ENCODE measurements at regions not wholly inside any gene's neighbourhood (a gene's known extent, or its start where the extent isn't known, plus 50 kb on each side); places are given as distances from the start of the nearest gene placed in this dataset.

- Histone ChIP-seq H3K4me2 (no peak overlapping the region), H3K9me3 (no peaks in the 10 kb centered on the region), H3K27ac (no peak overlapping the region), H3K4me1 (no peaks in the 10 kb centered on the region), H3K4me3 (no peak overlapping the region)
- TF ChIP-seq TFCP2L1 (CRISPR knock-in tag; IDR thresholded peaks at IDR 0.05) (no peak), CTCF (IDR thresholded peaks at IDR 0.05) (no peak), RARB (CRISPR knock-in tag; IDR thresholded peaks at IDR 0.05) (no peak), MYC (IDR thresholded peaks at IDR 0.05; ENCODE audit: borderline replicate concordance, low read length) (no peak)
- WGBS (ENCODE audit: missing lambda C conversion rate) = 62% methylated on average over 3 of the region's 3 CpGs
- DNase-seq (ENCODE audit: low read depth in 1 of 2, low spot score in 1 of 2) (no peak), FAIRE-seq (no peak), ATAC-seq (no peak)
- CTCF ChIA-PET = no interaction called here
- POLR2A ChIA-PET = no interaction called here
These were observed 68.1 kb upstream of the TMEM132E start for GRCh38 chr17:34511265-34511664.

GRCh38 chr17:34504814-34505484 is 74.4 kb upstream of the TMEM132E start:
- no peak overlapping the region for H3K4me3 ChIP-seq
- ChIA-PET POLR2A (no interaction called here), CTCF (interaction anchor here (1.0 to 2.6 kb wide), 3 partner anchors 14 to 61 kb away, joined by 3 to 10 read pairs (median 3); no protein-coding TSS in a partner anchor)
- H3K4me1 ChIP-seq = no peaks in the 10 kb centered on the region
- WGBS (ENCODE audit: missing lambda C conversion rate) = 20% methylated on average over 3 of the region's 3 CpGs
- no peak overlapping the region for H3K27ac ChIP-seq
- no peak for ATAC-seq
- no peak for TF ChIP-seq RNF2 (IDR thresholded peaks at IDR 0.05; ENCODE audit: borderline replicate concordance, low read depth)
- TF ChIP-seq HOXA7 (CRISPR knock-in tag; IDR thresholded peaks at IDR 0.05) = no peak
- no peak for TF ChIP-seq MYC (IDR thresholded peaks at IDR 0.05; ENCODE audit: borderline replicate concordance, low read length)
- TF ChIP-seq ZFP36 (IDR thresholded peaks at IDR 0.05; ENCODE audit: borderline replicate concordance, partially characterized antibody) = no peak
- TF ChIP-seq NPAS2 (CRISPR knock-in tag; IDR thresholded peaks at IDR 0.05; ENCODE audit: borderline replicate concordance) = no peak
- TF ChIP-seq RFX5 (IDR thresholded peaks at IDR 0.05) = no peak
- no peak for TF ChIP-seq ZSCAN20 (CRISPR knock-in tag; IDR thresholded peaks at IDR 0.05)
- TF ChIP-seq HOXB5 (CRISPR knock-in tag; IDR thresholded peaks at IDR 0.05) = no peak
- TF ChIP-seq KDM5A (IDR thresholded peaks at IDR 0.05) = no peak
- TF ChIP-seq SMC3 (IDR thresholded peaks at IDR 0.05) = no peak
- no peak for TF ChIP-seq REST (IDR thresholded peaks at IDR 0.05)
- no peak for TF ChIP-seq EP300 (IDR thresholded peaks at IDR 0.05)
- TF ChIP-seq TFCP2L1 (CRISPR knock-in tag; IDR thresholded peaks at IDR 0.05) = no peak
- no peak for TF ChIP-seq GATA3 (IDR thresholded peaks at IDR 0.05; ENCODE audit: borderline replicate concordance)
- TF ChIP-seq FOSB (CRISPR knock-in tag; IDR thresholded peaks at IDR 0.05) = no peak
- TF ChIP-seq, protein P1, sequence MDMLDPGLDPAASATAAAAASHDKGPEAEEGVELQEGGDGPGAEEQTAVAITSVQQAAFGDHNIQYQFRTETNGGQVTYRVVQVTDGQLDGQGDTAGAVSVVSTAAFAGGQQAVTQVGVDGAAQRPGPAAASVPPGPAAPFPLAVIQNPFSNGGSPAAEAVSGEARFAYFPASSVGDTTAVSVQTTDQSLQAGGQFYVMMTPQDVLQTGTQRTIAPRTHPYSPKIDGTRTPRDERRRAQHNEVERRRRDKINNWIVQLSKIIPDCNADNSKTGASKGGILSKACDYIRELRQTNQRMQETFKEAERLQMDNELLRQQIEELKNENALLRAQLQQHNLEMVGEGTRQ (IDR thresholded peaks at IDR 0.05) = no peak
- TF ChIP-seq, protein P2, sequence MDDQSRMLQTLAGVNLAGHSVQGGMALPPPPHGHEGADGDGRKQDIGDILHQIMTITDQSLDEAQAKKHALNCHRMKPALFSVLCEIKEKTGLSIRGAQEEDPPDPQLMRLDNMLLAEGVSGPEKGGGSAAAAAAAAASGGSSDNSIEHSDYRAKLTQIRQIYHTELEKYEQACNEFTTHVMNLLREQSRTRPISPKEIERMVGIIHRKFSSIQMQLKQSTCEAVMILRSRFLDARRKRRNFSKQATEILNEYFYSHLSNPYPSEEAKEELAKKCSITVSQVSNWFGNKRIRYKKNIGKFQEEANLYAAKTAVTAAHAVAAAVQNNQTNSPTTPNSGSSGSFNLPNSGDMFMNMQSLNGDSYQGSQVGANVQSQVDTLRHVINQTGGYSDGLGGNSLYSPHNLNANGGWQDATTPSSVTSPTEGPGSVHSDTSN (IDR thresholded peaks at IDR 0.05) = no peak
- no peak for TF ChIP-seq BHLHE40 (IDR thresholded peaks at IDR 0.05; ENCODE audit: low read depth, low read length)
- no peaks in the 10 kb centered on the region for H3K9me3 ChIP-seq
- FAIRE-seq = no peak
- H3K4me2 ChIP-seq = no peak overlapping the region
- DNase-seq (ENCODE audit: low read depth in 1 of 2, low spot score in 1 of 2) = no peak

All from A549 (cell line).